HEK293T (cell line): ENCODE measurements at regions not wholly inside any gene's neighbourhood (a gene's known extent, or its start where the extent isn't known, plus 50 kb on each side); places are given as distances from the start of the nearest gene placed in this dataset.

Experiments used
- CTCF ChIA-PET: fragments of 350-600 bp; formaldehyde crosslinking; extraction: SDS; loops from one replicate; lab custom pipeline; 2021; ENCODE audit warnings: antibody characterized with exemption, inconsistent platforms; lab: Yijun Ruan, JAX
- POLR2A ChIA-PET: fragments of 350-600 bp; formaldehyde crosslinking; extraction: SDS; loops from one replicate; lab custom pipeline; 2020; ENCODE audit warnings: antibody characterized with exemption, inconsistent platforms; lab: Yijun Ruan, JAX
- DNase-seq: peaks from one replicate; pipeline ENCODE4 v3.0.0; 2012; ENCODE audit warnings: mixed read lengths; ENCODE audit errors: extremely low spot score
- ARNT ChIP-seq: fragments of 450-650 bp; IDR thresholded peaks from 2 replicates; pipeline ENCODE4 v1.6.1; 2017; ENCODE audit warnings: mild to moderate bottlenecking
- BHLHE40 ChIP-seq: fragments of 450-650 bp; IDR thresholded peaks from 2 replicates; pipeline ENCODE4 v1.6.1; 2016; ENCODE audit warnings: mild to moderate bottlenecking, moderate library complexity, borderline replicate concordance
- CTBP1 ChIP-seq: fragments of 450-650 bp; IDR thresholded peaks from 2 replicates; pipeline ENCODE4 v1.6.1; 2016; ENCODE audit warnings: borderline replicate concordance
- ELF4 ChIP-seq: fragments of 450-650 bp; IDR thresholded peaks from 2 replicates; pipeline ENCODE4 v1.6.1; 2017; ENCODE audit warnings: antibody characterized with exemption
- FOXA1 ChIP-seq: fragments of 450-650 bp; IDR thresholded peaks from 2 replicates; pipeline ENCODE4 v1.6.1; 2016; ENCODE audit warnings: mild to moderate bottlenecking
- FOXK2 ChIP-seq: fragments of 450-650 bp; IDR thresholded peaks from 2 replicates; pipeline ENCODE4 v1.6.1; 2016; ENCODE audit warnings: mild to moderate bottlenecking
- FOXM1 ChIP-seq: fragments of 450-650 bp; IDR thresholded peaks from 2 replicates; pipeline ENCODE4 v1.6.1; 2017; ENCODE audit warnings: mild to moderate bottlenecking, borderline replicate concordance
- HDGF ChIP-seq: fragments of 450-650 bp; IDR thresholded peaks from 2 replicates; pipeline ENCODE4 v1.6.1; 2017; ENCODE audit warnings: antibody characterized with exemption, borderline replicate concordance
- L3MBTL2 ChIP-seq: fragments of 450-650 bp; conservative IDR thresholded peaks from 2 replicates; pipeline ENCODE4 v1.6.1; 2016; ENCODE audit warnings: mild to moderate bottlenecking
- LEF1 ChIP-seq: fragments of 450-650 bp; IDR thresholded peaks from 2 replicates; pipeline ENCODE4 v1.6.1; 2017; ENCODE audit warnings: mild to moderate bottlenecking, borderline replicate concordance
- NFRKB ChIP-seq: fragments of 450-650 bp; IDR thresholded peaks from 2 replicates; pipeline ENCODE4 v1.6.1; 2016; ENCODE audit warnings: mild to moderate bottlenecking, moderate library complexity
- PKNOX1 ChIP-seq: fragments of 450-650 bp; IDR thresholded peaks from 2 replicates; pipeline ENCODE4 v1.6.1; 2016
- SP1 ChIP-seq: fragments of 450-650 bp; IDR thresholded peaks from 2 replicates; pipeline ENCODE4 v1.6.1; 2017
- SUZ12 ChIP-seq: fragments of 450-650 bp; IDR thresholded peaks from 2 replicates; pipeline ENCODE4 v1.6.1; 2016; ENCODE audit warnings: mild to moderate bottlenecking
- TARDBP ChIP-seq: fragments of 450-650 bp; IDR thresholded peaks from 2 replicates; pipeline ENCODE4 v1.6.1; 2016
- ZNF384 ChIP-seq: fragments of 450-650 bp; IDR thresholded peaks from 2 replicates; pipeline ENCODE4 v1.6.1; 2016

GRCh38 chr3:106215047-106215446, 346.2 kb upstream of the CBLB start:
- CTCF ChIA-PET = no interaction called here

GRCh38 chr3:106217745-106218144, 348.9 kb upstream of the CBLB start:
- TF ChIP-seq FOXM1 = no peak
- TF ChIP-seq CTBP1 = no peak
- TF ChIP-seq TARDBP = no peak
- no peak for TF ChIP-seq LEF1
- no peak for TF ChIP-seq SP1
- no peak for TF ChIP-seq ARNT
- TF ChIP-seq PKNOX1 = no peak
- TF ChIP-seq NFRKB = no peak
- no peak for TF ChIP-seq ELF4
- no peak for TF ChIP-seq ZNF384
- TF ChIP-seq HDGF = no peak
- CTCF ChIA-PET = no interaction called here
- no peak for DNase-seq
- POLR2A ChIA-PET = no interaction called here

More at GRCh38 chr3:106215047-106215446, 346.2 kb upstream of the CBLB start:
- POLR2A ChIA-PET = no interaction called here
- TF ChIP-seq TARDBP = no peak
- no peak for TF ChIP-seq FOXM1
- no peak for TF ChIP-seq ELF4
- TF ChIP-seq ZNF384 = no peak
- TF ChIP-seq L3MBTL2 = no peak
- no peak for TF ChIP-seq CTBP1
- TF ChIP-seq BHLHE40 = no peak
- no peak for TF ChIP-seq SUZ12
- no peak for TF ChIP-seq FOXA1
- no peak for TF ChIP-seq NFRKB
- no peak for TF ChIP-seq LEF1
- no peak for TF ChIP-seq HDGF
- TF ChIP-seq ARNT = no peak
- TF ChIP-seq FOXK2 = no peak
- no peak for TF ChIP-seq SP1
- no peak for TF ChIP-seq PKNOX1
- DNase-seq = no peak

- CTCF ChIA-PET = no interaction called here
- POLR2A ChIA-PET = no interaction called here
- DNase-seq = no peak
- TF ChIP-seq NFRKB = no peak
- no peak for TF ChIP-seq PKNOX1
- TF ChIP-seq FOXA1 = no peak
Measured at GRCh38 chr3:106227068-106227467, 358.3 kb upstream of the CBLB start.

GRCh38 chr3:106228271-106228670, 359.5 kb upstream of the CBLB start:
- ChIA-PET POLR2A (no interaction called here), CTCF (no interaction called here)
- TF ChIP-seq PKNOX1 = no peak
- TF ChIP-seq L3MBTL2 = no peak
- TF ChIP-seq FOXA1 = no peak
- TF ChIP-seq TARDBP = no peak
- no peak for TF ChIP-seq SUZ12
- TF ChIP-seq NFRKB = no peak
- no peak for TF ChIP-seq CTBP1
- TF ChIP-seq ZNF384 = no peak
- TF ChIP-seq FOXK2 = no peak
- TF ChIP-seq LEF1 = no peak
- no peak for TF ChIP-seq SP1
- no peak for TF ChIP-seq BHLHE40
- TF ChIP-seq FOXM1 = no peak
- no peak for TF ChIP-seq HDGF
- no peak for TF ChIP-seq ARNT
- no peak for TF ChIP-seq ELF4
- no peak for DNase-seq

- CTCF ChIA-PET = no interaction called here
- POLR2A ChIA-PET = no interaction called here
- DNase-seq = no peak
- no peak for TF ChIP-seq SP1
- TF ChIP-seq TARDBP = no peak
- no peak for TF ChIP-seq NFRKB
- no peak for TF ChIP-seq HDGF
- TF ChIP-seq LEF1 = no peak
- TF ChIP-seq PKNOX1 = no peak
- no peak for TF ChIP-seq FOXK2
- TF ChIP-seq ARNT = no peak
- no peak for TF ChIP-seq FOXM1
- TF ChIP-seq ELF4 = no peak
- TF ChIP-seq CTBP1 = no peak
- no peak for TF ChIP-seq ZNF384
- no peak for TF ChIP-seq FOXA1
- TF ChIP-seq BHLHE40 = no peak
- no peak for TF ChIP-seq L3MBTL2
- TF ChIP-seq SUZ12 = no peak
Measured at GRCh38 chr3:106229495-106230278, 360.9 kb upstream of the CBLB start.
